ENCODE measurements at regions not wholly inside any gene's neighbourhood (a gene's known extent, or its start where the extent isn't known, plus 50 kb on each side); places are given as distances from the start of the nearest gene placed in this dataset.

DNA sequence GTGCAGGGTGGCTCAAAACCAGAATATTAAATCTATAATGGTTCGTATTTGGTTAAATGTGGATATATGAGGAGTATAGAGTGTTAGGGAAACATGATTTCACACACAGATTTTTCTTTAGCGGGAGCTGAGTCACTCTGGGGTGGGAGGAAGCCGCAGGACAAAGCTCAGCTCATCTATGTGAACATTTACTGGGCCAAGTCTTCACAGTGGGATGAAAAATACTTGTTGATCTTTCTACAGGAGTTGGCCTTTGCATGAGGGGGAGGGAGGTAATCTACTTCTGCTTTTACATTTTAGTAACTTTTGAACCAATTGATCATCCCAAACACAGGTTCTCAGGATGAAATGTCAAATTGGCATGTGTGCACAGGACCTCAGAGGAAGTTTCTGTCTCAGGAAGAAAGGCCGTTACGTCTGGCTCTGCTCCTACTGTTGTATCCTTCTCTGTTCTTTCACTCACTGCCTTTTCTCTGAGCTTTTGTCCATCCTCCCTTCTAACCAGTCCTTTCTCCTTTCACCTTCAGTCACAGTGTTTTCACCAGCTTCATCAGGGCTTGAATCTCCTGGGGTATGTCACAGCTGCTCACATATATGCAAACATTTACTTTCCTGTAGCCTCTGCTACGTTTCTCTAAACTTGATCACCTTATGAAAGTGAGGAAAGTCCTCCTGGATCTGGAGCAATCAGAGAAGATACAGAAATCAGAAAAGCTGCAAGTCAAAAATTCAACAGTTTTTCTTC lies 943.3 kb upstream of the FANCL start:
- POLR2A ChIA-PET, result no interaction called here
- TF ChIP-seq FOXM1 (IDR thresholded peaks at IDR 0.05; ENCODE audit: borderline replicate concordance) (no peak), NFRKB (IDR thresholded peaks at IDR 0.05) (no peak), ARNT (IDR thresholded peaks at IDR 0.05) (no peak), BHLHE40 (IDR thresholded peaks at IDR 0.05; ENCODE audit: borderline replicate concordance) (no peak), SUZ12 (IDR thresholded peaks at IDR 0.05) (no peak), ELF4 (IDR thresholded peaks at IDR 0.05) (no peak), HDGF (IDR thresholded peaks at IDR 0.05; ENCODE audit: borderline replicate concordance) (no peak), SP1 (IDR thresholded peaks at IDR 0.05) (no peak), FOXA1 (IDR thresholded peaks at IDR 0.05) (no peak), LEF1 (IDR thresholded peaks at IDR 0.05; ENCODE audit: borderline replicate concordance) (no peak), FOXK2 (IDR thresholded peaks at IDR 0.05) (no peak)
- TF ChIP-seq, protein P1, sequence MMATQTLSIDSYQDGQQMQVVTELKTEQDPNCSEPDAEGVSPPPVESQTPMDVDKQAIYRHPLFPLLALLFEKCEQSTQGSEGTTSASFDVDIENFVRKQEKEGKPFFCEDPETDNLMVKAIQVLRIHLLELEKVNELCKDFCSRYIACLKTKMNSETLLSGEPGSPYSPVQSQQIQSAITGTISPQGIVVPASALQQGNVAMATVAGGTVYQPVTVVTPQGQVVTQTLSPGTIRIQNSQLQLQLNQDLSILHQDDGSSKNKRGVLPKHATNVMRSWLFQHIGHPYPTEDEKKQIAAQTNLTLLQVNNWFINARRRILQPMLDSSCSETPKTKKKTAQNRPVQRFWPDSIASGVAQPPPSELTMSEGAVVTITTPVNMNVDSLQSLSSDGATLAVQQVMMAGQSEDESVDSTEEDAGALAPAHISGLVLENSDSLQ (IDR thresholded peaks at IDR 0.05), result no peak
- DNase-seq (ENCODE audit: extremely low spot score), result no peak
- CTCF ChIA-PET, result interaction anchor here (1.0 kb wide), 2 partner anchors 159 to 1425 kb away, joined by 3 read pairs; no protein-coding TSS in a partner anchor

DNA sequence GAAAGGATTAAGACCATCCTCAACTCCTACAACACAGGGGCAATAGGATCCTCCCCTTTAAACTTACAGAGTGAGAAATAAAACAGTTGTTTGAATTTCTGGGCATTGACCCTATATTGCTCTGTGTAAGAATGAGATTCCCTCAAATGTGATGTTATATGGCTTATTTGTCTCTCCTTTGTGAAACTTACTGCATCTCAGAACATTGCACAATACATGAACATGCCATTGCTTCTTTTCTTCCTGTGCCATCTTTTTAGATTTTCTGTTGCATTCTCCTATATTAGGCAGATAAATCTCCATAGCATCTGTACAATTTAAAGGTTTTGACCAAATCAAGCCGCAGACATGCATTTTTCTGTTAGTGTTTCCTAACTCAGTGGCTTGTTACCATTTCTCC lies 941.9 kb upstream of the FANCL start:
- CTCF ChIA-PET, result interaction anchor here (0.7 to 1.0 kb wide), 2 partner anchors 189 to 1423 kb away, joined by 3 read pairs; no protein-coding TSS in a partner anchor
- TF ChIP-seq TARDBP (IDR thresholded peaks at IDR 0.05) (no peak), NFRKB (IDR thresholded peaks at IDR 0.05) (no peak), HDGF (IDR thresholded peaks at IDR 0.05; ENCODE audit: borderline replicate concordance) (no peak), FOXK2 (IDR thresholded peaks at IDR 0.05) (no peak), L3MBTL2 (conservative IDR thresholded peaks at IDR 0.05) (no peak), LEF1 (IDR thresholded peaks at IDR 0.05; ENCODE audit: borderline replicate concordance) (no peak), ARNT (IDR thresholded peaks at IDR 0.05) (no peak), SP1 (IDR thresholded peaks at IDR 0.05) (no peak), BHLHE40 (IDR thresholded peaks at IDR 0.05; ENCODE audit: borderline replicate concordance) (no peak), ZNF384 (IDR thresholded peaks at IDR 0.05) (no peak)
- TF ChIP-seq, protein P1 (IDR thresholded peaks at IDR 0.05), result no peak
- DNase-seq (ENCODE audit: extremely low spot score), result no peak
- POLR2A ChIA-PET, result no interaction called here

DNA sequence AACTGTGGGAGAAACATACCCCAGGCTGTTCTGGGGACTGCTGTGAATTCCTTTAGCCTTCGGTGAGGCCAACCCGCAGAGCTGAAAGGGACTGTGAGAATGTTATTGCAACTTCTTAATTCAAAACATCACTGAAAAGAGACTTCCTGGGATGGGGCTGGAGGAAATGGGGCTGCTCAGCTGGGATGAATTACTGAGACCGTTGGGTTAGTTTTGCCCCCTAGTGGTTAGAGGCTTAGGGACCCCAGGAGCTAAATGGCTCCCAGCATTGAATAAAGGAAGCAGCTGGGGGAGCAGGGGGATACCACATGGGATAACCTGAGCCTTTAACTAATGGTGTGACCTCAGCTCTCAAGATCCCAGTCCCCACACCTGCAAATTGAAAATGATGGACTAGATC lies 941.1 kb upstream of the FANCL start:
- DNase-seq (ENCODE audit: extremely low spot score), result peak; percentile 51
- POLR2A ChIA-PET, result no interaction called here
- CTCF ChIA-PET, result interaction anchor here (0.7 to 1.6 kb wide), 4 partner anchors 18 to 230 kb away, joined by 3 to 8 read pairs (median 3); no protein-coding TSS in a partner anchor
- no peak for TF ChIP-seq FOXK2 (IDR thresholded peaks at IDR 0.05)
- TF ChIP-seq ARNT (IDR thresholded peaks at IDR 0.05), result no peak
- TF ChIP-seq CTBP1 (IDR thresholded peaks at IDR 0.05; ENCODE audit: borderline replicate concordance), result no peak
- no peak for TF ChIP-seq BHLHE40 (IDR thresholded peaks at IDR 0.05; ENCODE audit: borderline replicate concordance)
- no peak for TF ChIP-seq SP1 (IDR thresholded peaks at IDR 0.05)
- TF ChIP-seq TARDBP (IDR thresholded peaks at IDR 0.05), result no peak
- TF ChIP-seq NFRKB (IDR thresholded peaks at IDR 0.05), result no peak
- no peak for TF ChIP-seq SUZ12 (IDR thresholded peaks at IDR 0.05)
- no peak for TF ChIP-seq ZNF384 (IDR thresholded peaks at IDR 0.05)
- no peak for TF ChIP-seq L3MBTL2 (conservative IDR thresholded peaks at IDR 0.05)
- no peak for TF ChIP-seq ELF4 (IDR thresholded peaks at IDR 0.05)
- no peak for TF ChIP-seq FOXA1 (IDR thresholded peaks at IDR 0.05)

DNA sequence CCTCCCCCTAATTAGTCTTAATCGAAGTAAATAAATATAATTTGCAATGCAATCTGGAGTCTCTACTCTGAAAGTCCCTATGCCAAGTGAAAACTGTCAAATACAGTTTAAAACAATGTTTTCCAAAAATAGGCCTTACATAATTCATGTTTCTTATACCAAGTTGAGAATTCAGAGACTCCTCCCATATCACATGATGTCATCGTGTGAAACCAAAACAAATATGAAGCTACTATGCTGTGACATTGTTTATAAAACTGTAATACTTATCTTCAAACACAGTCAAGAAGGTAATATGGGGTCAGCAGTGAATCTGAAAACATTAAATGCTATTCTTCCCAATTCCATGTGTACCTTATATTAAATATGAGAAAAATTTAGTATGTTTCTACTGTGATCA lies 940.2 kb upstream of the FANCL start:
- no peak for TF ChIP-seq SP1 (IDR thresholded peaks at IDR 0.05)
- no peak for TF ChIP-seq CTBP1 (IDR thresholded peaks at IDR 0.05; ENCODE audit: borderline replicate concordance)
- no peak for TF ChIP-seq FOXA1 (IDR thresholded peaks at IDR 0.05)
- no peak for TF ChIP-seq BHLHE40 (IDR thresholded peaks at IDR 0.05; ENCODE audit: borderline replicate concordance)
- TF ChIP-seq, protein P1 (IDR thresholded peaks at IDR 0.05), result no peak
- TF ChIP-seq ELF4 (IDR thresholded peaks at IDR 0.05), result no peak
- TF ChIP-seq ARNT (IDR thresholded peaks at IDR 0.05), result no peak
- TF ChIP-seq TARDBP (IDR thresholded peaks at IDR 0.05), result no peak
- TF ChIP-seq SUZ12 (IDR thresholded peaks at IDR 0.05), result no peak
- no peak for TF ChIP-seq L3MBTL2 (conservative IDR thresholded peaks at IDR 0.05)
- TF ChIP-seq FOXK2 (IDR thresholded peaks at IDR 0.05), result no peak
- TF ChIP-seq NFRKB (IDR thresholded peaks at IDR 0.05), result no peak
- no peak for TF ChIP-seq ZNF384 (IDR thresholded peaks at IDR 0.05)
- TF ChIP-seq LEF1 (IDR thresholded peaks at IDR 0.05; ENCODE audit: borderline replicate concordance), result no peak
- no peak for TF ChIP-seq FOXM1 (IDR thresholded peaks at IDR 0.05; ENCODE audit: borderline replicate concordance)
- ChIA-PET CTCF (interaction anchor here (1.6 kb wide), 1 partner anchor 157 kb away, joined by 8 read pairs; no protein-coding TSS in a partner anchor), POLR2A (no interaction called here)
- no peak for DNase-seq (ENCODE audit: extremely low spot score)

DNA sequence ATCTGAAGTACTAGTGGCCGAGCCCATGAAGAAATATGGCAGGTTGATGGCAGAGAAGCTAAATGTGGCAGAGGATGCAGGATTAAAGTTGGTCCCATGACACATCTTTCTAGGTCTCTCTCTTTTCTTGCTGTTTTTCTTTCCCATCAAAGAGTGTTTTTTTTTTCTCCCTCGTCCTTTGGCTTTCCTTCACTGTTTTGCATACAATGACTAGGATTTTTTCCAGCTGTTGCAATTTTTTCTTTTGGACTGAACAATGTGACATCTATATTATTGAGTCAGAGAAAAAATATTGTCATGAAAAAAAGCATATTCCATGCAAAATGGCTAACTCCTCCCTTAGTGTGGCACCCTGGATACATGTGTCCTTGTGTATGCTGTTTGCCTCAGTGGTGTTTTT lies 939.5 kb upstream of the FANCL start:
- TF ChIP-seq SUZ12 (IDR thresholded peaks at IDR 0.05) (no peak), BHLHE40 (IDR thresholded peaks at IDR 0.05; ENCODE audit: borderline replicate concordance) (no peak), L3MBTL2 (conservative IDR thresholded peaks at IDR 0.05) (no peak), FOXA1 (IDR thresholded peaks at IDR 0.05) (no peak), FOXM1 (IDR thresholded peaks at IDR 0.05; ENCODE audit: borderline replicate concordance) (no peak), LEF1 (IDR thresholded peaks at IDR 0.05; ENCODE audit: borderline replicate concordance) (no peak), ELF4 (IDR thresholded peaks at IDR 0.05) (no peak)
- POLR2A ChIA-PET, result no interaction called here
- CTCF ChIA-PET, result interaction anchor here (0.5 to 1.7 kb wide), 2 partner anchors 123 to 155 kb away, joined by 3 to 6 read pairs; no protein-coding TSS in a partner anchor
- DNase-seq (ENCODE audit: extremely low spot score), result no peak

DNA sequence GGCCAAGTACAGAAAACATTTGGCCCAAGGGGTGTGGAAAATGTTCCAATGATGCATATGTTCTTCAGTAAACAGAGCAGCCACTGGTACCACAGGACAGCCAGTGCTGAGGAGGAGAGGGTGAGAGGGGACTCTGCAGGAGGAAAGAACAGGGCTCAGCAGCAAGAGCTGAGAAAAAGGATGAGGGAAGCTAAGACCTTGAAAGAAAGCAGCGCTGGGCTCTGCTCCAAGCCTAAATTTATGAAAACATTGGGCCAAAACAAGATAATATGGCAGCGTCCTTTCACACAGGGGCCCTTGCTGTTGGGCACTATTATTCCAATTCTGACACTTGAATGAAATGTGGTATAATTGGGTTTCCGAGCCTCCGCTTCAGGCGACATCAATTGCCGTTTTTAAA lies 939.0 kb upstream of the FANCL start:
- DNase-seq (ENCODE audit: extremely low spot score), result no peak
- TF ChIP-seq ELF4 (IDR thresholded peaks at IDR 0.05) (no peak), HDGF (IDR thresholded peaks at IDR 0.05; ENCODE audit: borderline replicate concordance) (no peak), FOXM1 (IDR thresholded peaks at IDR 0.05; ENCODE audit: borderline replicate concordance) (no peak), ZNF384 (IDR thresholded peaks at IDR 0.05) (no peak), BHLHE40 (IDR thresholded peaks at IDR 0.05; ENCODE audit: borderline replicate concordance) (no peak), FOXK2 (IDR thresholded peaks at IDR 0.05) (no peak), CTBP1 (IDR thresholded peaks at IDR 0.05; ENCODE audit: borderline replicate concordance) (no peak), SP1 (IDR thresholded peaks at IDR 0.05) (no peak), FOXA1 (IDR thresholded peaks at IDR 0.05) (no peak)
- ChIA-PET POLR2A (no interaction called here), CTCF (interaction anchor here (0.5 to 1.7 kb wide), 2 partner anchors 122 to 155 kb away, joined by 3 to 6 read pairs; no protein-coding TSS in a partner anchor)

Measured in HEK293T (cell line).